ENCODE measurements at regions not wholly inside any gene's neighbourhood (a gene's known extent, or its start where the extent isn't known, plus 50 kb on each side); places are given as distances from the start of the nearest gene placed in this dataset.

DNA sequence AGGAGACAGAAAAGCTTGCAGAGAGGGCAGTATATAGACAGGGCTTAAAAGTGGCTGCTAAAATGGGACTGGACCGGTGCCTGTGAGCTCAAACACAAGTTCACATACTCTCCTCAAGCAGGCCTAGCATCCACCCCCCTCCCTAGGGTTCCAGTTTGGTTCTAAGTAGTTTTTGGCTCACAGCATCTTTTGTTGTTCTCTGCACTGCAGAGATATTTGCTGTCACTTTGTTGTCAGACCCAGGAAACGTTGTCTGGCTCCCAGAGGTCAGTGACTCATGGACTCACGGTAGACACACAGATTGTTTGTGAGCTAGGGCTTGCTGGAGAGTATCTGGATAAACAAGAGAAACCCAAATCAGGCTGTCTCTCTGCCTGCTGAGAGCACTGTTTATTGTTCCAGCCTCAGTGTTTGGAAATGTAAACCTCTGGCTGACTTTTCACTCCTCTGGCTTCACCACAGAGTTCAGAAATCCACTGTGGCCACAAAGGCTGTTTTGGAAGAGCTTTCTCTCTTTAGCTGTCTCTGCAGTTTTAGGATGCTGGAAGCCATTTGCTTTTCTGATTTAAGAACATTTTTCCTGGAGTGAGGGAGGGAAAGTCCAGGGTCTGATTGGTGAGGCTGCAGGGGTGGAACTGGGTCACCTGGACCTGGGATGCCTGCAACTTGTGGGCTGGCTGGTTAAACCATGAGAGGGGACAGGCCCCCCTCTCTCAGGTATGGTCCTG, 303.7 kb upstream of the PLET1 start:
- H3K27ac ChIP-seq = no peak overlapping the region
- DNase-seq (ENCODE audit: low read depth, low spot score) = peak; percentile 37

DNA sequence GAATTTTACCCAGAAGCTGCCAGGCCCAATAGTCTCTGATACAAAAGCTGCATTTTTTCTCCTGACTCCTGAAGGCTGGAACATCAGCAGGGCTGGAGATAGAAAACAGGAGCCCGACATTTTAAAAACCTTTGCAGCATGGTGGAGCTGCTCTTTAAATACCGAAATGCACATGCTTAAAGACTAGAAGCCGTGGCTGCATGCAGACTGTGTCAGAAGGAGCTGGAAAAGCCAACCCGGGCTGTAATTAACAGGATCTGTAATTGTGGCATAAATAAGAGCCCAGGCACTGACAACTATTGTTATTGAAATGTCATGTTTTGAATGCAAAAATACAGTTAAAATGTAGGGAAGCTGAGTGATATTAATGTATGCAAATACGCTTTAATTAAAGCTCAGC, 304.9 kb upstream of the PLET1 start:
- DNase-seq (ENCODE audit: low read depth, low spot score) = no peak
- no peak overlapping the region for H3K27ac ChIP-seq

GRCh38 chr11:112566124-112566523, 305.5 kb upstream of the PLET1 start:
- no peak overlapping the region for H3K27ac ChIP-seq
- DNase-seq (ENCODE audit: low read depth, low spot score) = no peak

DNA sequence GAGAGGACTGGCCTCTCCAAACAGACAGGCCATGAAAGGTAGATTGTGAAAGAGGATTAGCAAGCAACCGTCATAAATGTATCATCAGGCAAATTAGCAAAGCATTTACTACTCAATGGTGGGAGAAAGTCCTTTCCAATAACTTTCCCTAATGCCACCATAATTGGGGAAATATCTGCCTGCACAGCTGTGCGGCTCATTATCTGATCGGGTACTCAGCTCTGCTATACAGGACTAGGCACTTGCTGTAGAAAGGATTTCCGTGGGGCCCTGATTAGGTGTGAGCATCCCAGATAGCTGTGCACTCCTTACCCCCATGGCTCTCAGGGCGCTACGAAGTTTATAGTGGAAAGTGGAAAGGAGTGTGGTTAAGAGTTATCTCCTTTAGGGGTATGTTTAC, 309.7 kb upstream of the PLET1 start:
- no peak for DNase-seq (ENCODE audit: low read depth, low spot score)
- H3K27ac ChIP-seq = no peak overlapping the region

DNA sequence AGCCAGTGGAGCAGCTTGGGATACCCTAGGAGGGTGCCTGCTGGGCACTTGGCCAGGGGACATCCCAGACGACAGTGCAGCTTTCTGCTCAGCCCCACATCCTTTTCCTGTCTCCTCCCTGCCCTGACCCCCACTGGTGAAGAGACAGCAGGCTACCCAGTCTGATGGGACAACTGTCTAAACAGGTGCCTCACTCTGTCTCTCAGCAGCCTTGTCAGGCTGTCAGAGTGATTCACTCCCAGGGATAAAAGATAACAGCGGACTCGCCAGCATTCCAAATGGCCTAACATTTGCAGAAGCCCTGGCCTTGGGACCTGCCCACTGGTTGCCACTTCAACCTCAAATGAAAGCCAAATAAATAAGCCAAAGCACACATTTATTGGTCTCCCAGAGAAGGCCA, 318.6 kb upstream of the PLET1 start:
- no peak for DNase-seq (ENCODE audit: low read depth, low spot score)
- H3K27ac ChIP-seq = no peak overlapping the region

DNA sequence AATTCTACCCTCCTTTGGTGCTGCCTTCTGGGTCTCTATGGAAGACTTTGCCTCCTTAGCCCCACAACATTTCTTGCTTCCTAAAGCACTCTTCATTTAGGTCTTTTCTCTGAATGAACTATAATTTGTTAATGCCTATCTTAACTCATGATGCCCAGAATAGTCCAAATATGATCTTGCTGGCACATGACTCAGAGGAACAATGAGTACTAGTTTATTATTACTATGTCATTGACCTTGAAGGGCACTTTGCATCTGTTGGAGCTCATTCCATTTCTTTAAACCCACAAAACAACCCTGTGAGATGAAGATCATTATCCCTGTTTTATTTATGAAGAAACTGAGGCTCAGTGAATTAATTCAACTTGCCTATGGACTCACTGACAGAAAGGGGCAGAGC, 320.2 kb upstream of the PLET1 start:
- H3K27ac ChIP-seq = no peak overlapping the region
- no peak for DNase-seq (ENCODE audit: low read depth, low spot score)

- DNase-seq (ENCODE audit: low read depth, low spot score) = no peak
- no peak overlapping the region for H3K27ac ChIP-seq
Measured at GRCh38 chr11:112581747-112582146, 321.1 kb upstream of the PLET1 start.

DNA sequence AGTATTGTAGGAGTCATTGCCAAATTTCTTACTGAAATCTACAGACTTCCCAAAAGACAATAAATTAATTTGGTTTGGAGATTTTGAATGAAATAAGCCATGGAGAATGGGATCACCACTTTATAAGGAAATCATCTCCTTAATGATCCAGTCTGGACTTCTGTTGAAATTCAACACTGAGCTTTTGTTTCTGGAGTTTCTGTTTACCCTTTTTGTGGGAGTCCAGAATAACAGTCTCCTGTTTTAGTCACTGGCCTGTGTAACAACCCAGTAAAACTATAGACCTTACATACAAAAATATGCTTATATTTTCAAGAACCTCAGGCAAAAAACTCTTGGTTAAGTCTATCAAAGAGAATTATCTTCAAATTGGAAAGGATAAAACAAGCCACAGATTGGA, 321.7 kb upstream of the PLET1 start:
- H3K27ac ChIP-seq = no peak overlapping the region

DNA sequence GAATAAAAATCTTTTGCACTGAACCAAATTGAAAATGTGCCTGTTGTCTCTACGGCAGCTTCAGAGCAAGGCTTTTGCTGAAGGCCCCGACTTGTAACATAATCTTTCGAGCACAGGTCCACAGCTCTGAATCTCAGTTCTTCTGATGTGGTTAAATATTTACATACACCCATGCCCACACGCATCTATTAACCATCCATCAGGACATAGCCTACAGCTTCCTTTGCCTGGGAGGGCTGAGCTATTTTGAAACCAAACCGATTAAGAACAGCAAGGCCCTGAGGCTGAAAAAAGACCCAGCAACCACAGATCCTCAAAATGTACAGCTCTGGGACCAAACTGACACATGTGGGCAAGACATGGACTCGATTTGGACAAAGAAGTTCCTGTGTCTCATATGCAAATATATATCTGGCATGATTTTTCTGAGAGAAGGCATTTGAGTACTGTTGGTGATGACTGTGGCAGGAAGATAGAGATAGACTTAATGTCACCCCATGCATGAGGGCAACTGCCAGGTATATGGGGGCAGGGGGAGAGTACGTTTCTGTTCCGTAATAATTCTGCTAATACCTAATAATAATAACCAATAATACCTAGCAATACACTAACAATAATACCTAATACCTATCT, 322.7 kb upstream of the PLET1 start:
- no peak for DNase-seq (ENCODE audit: low read depth, low spot score)
- H3K27ac ChIP-seq = no peak overlapping the region

More for the DNA sequence above, 321.7 kb upstream of the PLET1 start:
- DNase-seq (ENCODE audit: low read depth, low spot score) = no peak

DNA sequence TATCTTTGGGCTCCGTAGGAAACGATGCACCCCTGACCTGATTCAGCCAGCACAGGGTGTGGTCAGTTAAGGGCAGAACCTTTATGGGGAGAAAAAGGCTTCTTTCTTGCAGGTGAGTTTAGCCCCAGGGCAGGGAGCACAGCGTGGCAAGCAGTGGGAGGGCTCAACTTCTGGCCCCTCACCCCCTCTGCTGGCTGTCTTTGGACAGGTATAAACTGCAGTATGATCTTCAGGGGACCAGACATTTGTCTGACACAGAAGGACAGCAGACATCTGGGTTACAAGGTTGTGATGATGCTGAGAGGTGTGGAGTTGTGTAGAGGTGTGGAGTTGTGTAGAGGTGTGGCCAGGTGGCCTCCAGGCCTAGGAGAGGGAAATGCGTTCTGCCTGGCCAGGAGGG, 324.0 kb upstream of the PLET1 start:
- no peak overlapping the region for H3K27ac ChIP-seq
- DNase-seq (ENCODE audit: low read depth, low spot score) = no peak

GRCh38 chr11:112587664-112588063, 327.0 kb upstream of the PLET1 start:
- DNase-seq (ENCODE audit: low read depth, low spot score) = no peak
- H3K27ac ChIP-seq = no peak overlapping the region

GRCh38 chr11:112588252-112588694, 327.6 kb upstream of the PLET1 start:
- DNase-seq (ENCODE audit: low read depth, low spot score) = no peak
- no peak overlapping the region for H3K27ac ChIP-seq

DNA sequence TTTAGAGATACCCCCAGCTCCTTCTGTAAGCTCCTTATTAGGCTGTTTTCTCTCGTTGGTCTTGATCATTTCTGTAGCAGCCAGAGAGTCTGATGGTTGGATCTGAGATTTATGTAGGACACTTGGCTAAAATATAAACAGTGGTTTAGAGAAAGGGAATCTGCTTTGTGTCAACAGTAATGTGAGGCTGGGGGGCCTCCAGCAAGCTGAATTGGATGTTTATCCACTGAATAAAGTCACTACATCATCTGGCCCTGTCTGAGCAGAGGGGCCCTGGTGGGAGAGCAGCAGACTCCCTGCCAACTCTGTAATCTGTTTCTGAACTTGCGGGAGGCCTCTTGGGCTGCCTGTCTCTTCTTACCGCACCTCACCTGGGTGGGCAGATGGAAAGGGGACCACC, 328.5 kb upstream of the PLET1 start:
- no peak overlapping the region for H3K27ac ChIP-seq
- no peak for DNase-seq (ENCODE audit: low read depth, low spot score)

DNA sequence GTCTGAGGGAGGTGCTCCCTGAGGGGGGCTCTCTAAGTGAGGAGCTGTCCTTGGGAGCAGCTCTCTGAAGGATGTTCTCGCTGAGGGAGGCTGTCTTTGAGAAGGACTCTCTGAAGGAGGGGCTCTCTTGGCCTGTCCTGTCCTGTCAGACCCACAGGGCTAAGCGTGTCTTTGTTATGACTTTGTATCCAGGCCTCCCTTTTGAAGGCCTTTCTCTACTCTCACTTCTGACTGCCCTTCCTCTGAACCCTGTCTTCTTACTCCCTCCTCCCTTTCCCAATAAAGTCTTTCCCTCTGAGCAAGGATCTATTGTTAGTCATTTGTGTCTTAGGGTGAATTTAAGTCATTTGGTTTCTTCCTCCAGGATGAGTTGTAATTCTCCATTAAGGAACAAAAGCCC, 330.1 kb upstream of the PLET1 start:
- H3K27ac ChIP-seq = no peak overlapping the region
- DNase-seq (ENCODE audit: low read depth, low spot score) = no peak

DNA sequence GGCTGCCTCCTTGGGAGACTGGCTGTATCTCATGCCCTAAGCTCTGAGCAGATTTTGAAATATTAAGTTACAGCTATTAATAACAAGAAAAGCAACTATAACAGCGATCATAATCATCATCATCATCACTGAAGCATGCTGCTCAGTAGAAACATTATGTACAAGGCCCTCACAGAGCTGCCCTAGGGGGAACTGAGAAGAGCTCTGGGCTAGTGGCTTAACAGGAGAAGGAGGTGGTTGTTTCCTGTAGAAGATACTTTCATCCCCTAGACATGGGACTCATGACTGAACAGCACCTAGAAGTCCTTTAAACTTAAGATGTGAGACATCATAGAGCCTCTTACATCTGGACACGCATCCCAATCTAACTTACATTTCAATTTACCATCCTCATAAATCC, 332.8 kb upstream of the PLET1 start:
- no peak for DNase-seq (ENCODE audit: low read depth, low spot score)
- no peak overlapping the region for H3K27ac ChIP-seq

- DNase-seq (ENCODE audit: low read depth, low spot score) = no peak
- no peak overlapping the region for H3K27ac ChIP-seq
Measured at GRCh38 chr11:112596324-112596723, 335.7 kb upstream of the PLET1 start.

DNA sequence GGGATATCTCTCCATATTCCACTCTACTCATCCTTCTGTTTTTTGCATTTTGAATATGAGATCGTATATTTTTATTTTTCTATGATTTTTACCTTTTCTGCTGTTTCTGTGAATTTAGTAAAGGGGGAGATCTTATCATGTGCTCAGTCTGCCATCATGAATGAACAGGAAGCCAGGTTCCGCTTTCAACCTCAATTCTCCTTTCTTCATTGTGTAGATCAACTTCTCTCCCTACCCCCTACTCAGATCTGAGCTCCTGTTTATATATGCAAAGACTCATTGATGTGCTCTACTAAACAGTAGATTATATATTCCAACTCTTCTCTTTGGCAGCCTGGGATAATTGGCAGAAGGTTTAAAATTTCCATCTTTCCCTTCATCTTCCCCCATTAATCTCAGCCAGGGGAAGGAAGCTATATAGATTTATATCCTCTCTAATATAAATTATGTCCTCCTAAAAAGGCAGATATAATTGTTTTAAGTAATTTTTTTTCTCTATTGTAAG, 336.7 kb upstream of the PLET1 start:
- no peak for DNase-seq (ENCODE audit: low read depth, low spot score)
- no peak overlapping the region for H3K27ac ChIP-seq

GRCh38 chr11:112599265-112599664, 338.6 kb upstream of the PLET1 start:
- H3K27ac ChIP-seq = no peak overlapping the region
- DNase-seq (ENCODE audit: low read depth, low spot score) = no peak

DNA sequence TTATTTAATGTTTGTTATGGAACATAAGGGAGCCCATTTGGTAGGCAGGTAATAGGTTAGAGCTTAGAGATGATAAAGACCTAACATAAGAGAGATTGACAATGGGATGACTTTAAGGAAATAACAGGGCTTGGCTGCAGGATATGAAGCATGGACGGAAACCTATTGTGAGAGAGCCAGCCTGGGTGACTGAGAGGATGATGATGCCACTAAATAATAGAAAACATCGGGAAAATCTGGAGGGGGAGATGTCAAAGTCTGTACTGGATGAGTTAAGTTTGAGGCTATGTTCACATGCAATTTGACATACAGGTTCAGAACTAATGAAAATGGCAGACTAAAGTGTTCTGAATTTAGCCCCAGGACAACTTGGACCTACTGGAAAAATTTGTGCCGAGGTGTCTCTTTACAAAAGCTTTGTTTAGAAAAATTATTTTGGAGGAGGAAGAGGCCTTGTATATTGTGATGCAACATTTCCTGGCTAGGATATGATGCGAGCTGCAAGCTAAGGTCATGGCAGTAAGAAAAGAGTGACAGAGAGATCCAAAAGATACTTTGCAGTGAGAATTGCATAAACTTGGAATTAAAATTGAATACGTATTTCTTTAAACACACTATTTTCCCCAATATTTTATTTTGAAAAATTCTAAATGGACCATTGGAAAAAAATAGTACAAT, 339.3 kb upstream of the PLET1 start:
- DNase-seq (ENCODE audit: low read depth, low spot score) = no peak
- no peak overlapping the region for H3K27ac ChIP-seq

DNA sequence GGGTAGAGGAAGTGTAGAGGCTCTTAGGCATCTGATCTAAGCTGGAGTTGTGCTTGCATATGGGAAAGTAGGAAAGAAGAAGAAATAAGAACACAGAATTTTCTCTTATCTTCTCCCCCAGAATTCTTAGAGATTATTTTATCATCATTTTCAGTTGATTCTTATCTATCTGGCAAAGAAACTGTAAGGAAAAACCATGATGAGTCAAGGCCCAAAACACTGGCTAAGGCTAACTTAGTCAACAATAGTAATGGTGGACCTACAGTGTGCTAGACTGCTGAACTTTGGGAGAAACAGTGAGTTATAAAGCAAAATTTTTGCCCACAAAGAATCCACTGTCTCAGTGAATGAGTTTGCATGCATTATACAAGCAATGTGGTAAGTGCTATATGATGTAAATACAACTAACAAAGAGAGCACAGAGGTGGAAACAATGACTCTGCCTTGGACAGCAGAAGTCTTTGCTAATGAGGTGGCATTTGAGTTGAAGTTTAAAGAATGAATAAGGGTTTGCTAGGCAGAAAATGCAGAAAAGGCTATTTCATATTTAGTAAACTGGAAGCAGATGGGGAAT, 344.5 kb upstream of the PLET1 start:
- no peak for DNase-seq (ENCODE audit: low read depth, low spot score)
- H3K27ac ChIP-seq = no peak overlapping the region

DNA sequence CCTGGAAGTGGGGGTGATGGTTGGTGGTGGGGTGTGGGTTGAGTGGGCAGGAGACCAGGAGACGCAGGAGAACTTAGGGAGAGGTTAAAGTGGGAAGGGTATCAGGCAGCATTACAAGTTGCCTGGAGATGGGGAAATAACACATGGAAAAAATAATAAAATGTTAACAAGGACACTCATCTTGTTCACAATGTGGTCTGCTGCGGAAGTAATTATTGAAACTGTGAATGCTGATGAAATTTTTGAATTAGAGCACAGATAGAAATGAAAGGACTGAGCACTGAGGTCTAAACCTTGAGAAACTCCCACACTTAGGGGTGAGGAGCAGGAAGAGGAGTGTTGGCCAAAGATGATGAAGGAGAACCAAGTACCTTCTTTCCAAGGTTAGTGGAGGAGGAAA, 346.0 kb upstream of the PLET1 start:
- no peak for DNase-seq (ENCODE audit: low read depth, low spot score)
- H3K27ac ChIP-seq = no peak overlapping the region
